ENCODE measurements at regions not wholly inside any gene's neighbourhood (a gene's known extent, or its start where the extent isn't known, plus 50 kb on each side); places are given as distances from the start of the nearest gene placed in this dataset.

GRCh38 chr4:136768925-136769275 lies 763.4 kb downstream of the PCDH18 start:
- Mint-ChIP-seq H3K27ac (no peak overlapping the region), H3K9me3 (peaks cover 24% of the 10 kb centered on the region), H3K36me3 (ENCODE audit: low read depth) (no peaks in the 10 kb centered on the region), H3K4me3 (no peak overlapping the region), H3K27me3 (ENCODE audit: insufficient read depth) (no peaks in the 10 kb centered on the region), H3K4me1 (ENCODE audit: low read depth) (no peaks in the 10 kb centered on the region)
- no peak for TF ChIP-seq CTCF (IDR thresholded peaks at IDR 0.05)
- no peak for DNase-seq

GRCh38 chr4:136768213-136768924 lies 763.9 kb downstream of the PCDH18 start:
- Mint-ChIP-seq H3K4me1 (ENCODE audit: low read depth) (no peaks in the 10 kb centered on the region), H3K4me3 (no peak overlapping the region), H3K36me3 (ENCODE audit: low read depth) (no peaks in the 10 kb centered on the region), H3K9me3 (peaks cover 28% of the 10 kb centered on the region), H3K27me3 (ENCODE audit: insufficient read depth) (no peaks in the 10 kb centered on the region), H3K27ac (no peak overlapping the region)
- DNase-seq, result no peak
- TF ChIP-seq CTCF (IDR thresholded peaks at IDR 0.05), result no peak

GRCh38 chr4:136763919-136764318 lies 768.4 kb downstream of the PCDH18 start:
- no peak overlapping the region for H3K27ac Mint-ChIP-seq
- H3K27me3 Mint-ChIP-seq (ENCODE audit: insufficient read depth), result no peaks in the 10 kb centered on the region; the same call in 1 of the 2 replicates
- H3K4me1 Mint-ChIP-seq (ENCODE audit: low read depth), result no peaks in the 10 kb centered on the region
- no peak overlapping the region for H3K4me3 Mint-ChIP-seq
- no peak for DNase-seq
- TF ChIP-seq CTCF (IDR thresholded peaks at IDR 0.05), result no peak
- no peaks in the 10 kb centered on the region for H3K36me3 Mint-ChIP-seq (ENCODE audit: low read depth)
- H3K9me3 Mint-ChIP-seq, result peaks cover 23% of the 10 kb centered on the region

- Mint-ChIP-seq H3K4me3 (no peak overlapping the region), H3K27ac (no peak overlapping the region), H3K36me3 (ENCODE audit: low read depth) (no peaks in the 10 kb centered on the region), H3K4me1 (ENCODE audit: low read depth) (no peaks in the 10 kb centered on the region), H3K27me3 (ENCODE audit: insufficient read depth) (no peaks in the 10 kb centered on the region), H3K9me3 (peaks cover 10% of the 10 kb centered on the region)
- no peak for TF ChIP-seq CTCF (IDR thresholded peaks at IDR 0.05)
- DNase-seq, result no peak
Measured at GRCh38 chr4:136755531-136755916, 776.8 kb downstream of the PCDH18 start.

- no peak overlapping the region for H3K4me3 Mint-ChIP-seq
- H3K36me3 Mint-ChIP-seq (ENCODE audit: low read depth), result no peaks in the 10 kb centered on the region
- no peaks in the 10 kb centered on the region for H3K27me3 Mint-ChIP-seq (ENCODE audit: insufficient read depth)
- no peak for DNase-seq
- H3K27ac Mint-ChIP-seq, result no peak overlapping the region
- peaks cover 8% of the 10 kb centered on the region for H3K9me3 Mint-ChIP-seq
- TF ChIP-seq CTCF (IDR thresholded peaks at IDR 0.05), result no peak
- no peaks in the 10 kb centered on the region for H3K4me1 Mint-ChIP-seq (ENCODE audit: low read depth)
Measured at GRCh38 chr4:136754810-136755530, 777.3 kb downstream of the PCDH18 start.

Data from HFFc6 (cell line).